GM12892 (cell line): ENCODE measurements at regions not wholly inside any gene's neighbourhood (a gene's known extent, or its start where the extent isn't known, plus 50 kb on each side); places are given as distances from the start of the nearest gene placed in this dataset.

ENCODE experiments used
- POLR2A ChIP-seq: IDR thresholded peaks from 2 replicates; pipeline ENCODE4 v1.6.1; 2011; ENCODE audit warnings: low read depth, low read length, control low read depth
- POLR2AphosphoS5 ChIP-seq: IDR thresholded peaks from 2 replicates; pipeline ENCODE4 v1.6.1; 2011; ENCODE audit warnings: low read depth, low read length, control low read depth
- TAF1 ChIP-seq: IDR thresholded peaks from 2 replicates; pipeline ENCODE4 v1.6.1; 2011; ENCODE audit warnings: low read depth, mild to moderate bottlenecking, control low read depth, low read length, borderline replicate concordance

GRCh38 chr11:96642583-96642982 lies 252.8 kb downstream of the JRKL start:
- no peak for TF ChIP-seq POLR2AphosphoS5
- no peak for TF ChIP-seq POLR2A
- TF ChIP-seq TAF1 = no peak
